Liver (tissue), 8 donors: ENCODE measurements at regions not wholly inside any gene's neighbourhood (a gene's known extent, or its start where the extent isn't known, plus 50 kb on each side); places are given as distances from the start of the nearest gene placed in this dataset.

Source experiments
- DNase-seq: peaks from one replicate; pipeline ENCODE4 v3.0.0-alpha.2; 2017; ENCODE audit warnings: low spot score
- H3K27ac ChIP-seq, 2 donors: one replicate each; pipeline ENCODE4 v1.7.0; 2013; ENCODE audit warnings: inconsistent platforms in 2 of 2, low read length in 2 of 2, control low read depth in 1 of 2, low read depth in 1 of 2, mild to moderate bottlenecking in 1 of 2
- H3K27me3 ChIP-seq, 4 donors: one replicate each; pipeline versions ENCODE4 v1.6.1 to v1.7.0; 2013; ENCODE audit warnings: low read length in 3 of 4, inconsistent platforms in 1 of 4, mild to moderate bottlenecking in 1 of 4, moderate library complexity in 1 of 4; ENCODE audit not compliant: control insufficient read depth in 4 of 4, insufficient read depth in 4 of 4
- H3K36me3 ChIP-seq, 4 donors: one replicate each; pipeline versions ENCODE4 v1.6.1 to v1.7.0; 2013; ENCODE audit warnings: low read length in 3 of 4, mild to moderate bottlenecking in 3 of 4, low read depth in 1 of 4, moderate library complexity in 1 of 4; ENCODE audit not compliant: control insufficient read depth in 4 of 4, insufficient read depth in 3 of 4
- H3K4me1 ChIP-seq, 4 donors: one replicate each; pipeline versions ENCODE4 v1.6.1 to v1.7.0; 2013; ENCODE audit warnings: low read length in 3 of 4, mild to moderate bottlenecking in 3 of 4, moderate library complexity in 1 of 4; ENCODE audit not compliant: control insufficient read depth in 4 of 4, insufficient read depth in 4 of 4
- H3K4me3 ChIP-seq, 3 donors: one replicate each; pipeline versions ENCODE4 v1.6.1 to v1.7.0; 2013; ENCODE audit warnings: low read length in 3 of 3, control low read depth in 1 of 3, low read depth in 1 of 3, mild to moderate bottlenecking in 1 of 3
- H3K9ac ChIP-seq, 2 donors: one replicate each; pipeline ENCODE4 v1.7.0; 2013; ENCODE audit warnings: low read length in 2 of 2, mild to moderate bottlenecking in 2 of 2, moderate library complexity in 2 of 2, control low read depth in 1 of 2, low read depth in 1 of 2
- H3K9me3 ChIP-seq, 4 donors: one replicate each; pipeline versions ENCODE4 v1.6.1 to v1.7.0; 2013; ENCODE audit warnings: low read length in 3 of 4; ENCODE audit not compliant: control insufficient read depth in 4 of 4
- ATF3 ChIP-seq: IDR thresholded peaks from 2 replicates; pipeline ENCODE4 v1.6.1; 2016; ENCODE audit warnings: antibody characterized with exemption
- CTCF ChIP-seq: fragments of 150-350 bp; IDR thresholded peaks from 2 replicates; pipeline ENCODE4 v1.5.1; 2017; ENCODE audit warnings: improper control_type of control experiment, low read depth, low read length; ENCODE audit not compliant: missing input control
- EGR1 ChIP-seq, 2 donors: IDR thresholded peaks; 2 replicates each; pipeline ENCODE4 v1.6.1; 2016 to 2018; ENCODE audit warnings: antibody characterized with exemption in 2 of 2, low read depth in 2 of 2
- FOXA1 ChIP-seq: IDR thresholded peaks from 2 replicates; pipeline ENCODE4 v1.6.1; 2016; ENCODE audit warnings: antibody characterized with exemption
- HNF4A ChIP-seq, 2 donors: conservative IDR thresholded peaks; 2 replicates each; pipeline ENCODE4 v1.6.1; 2016; ENCODE audit warnings: antibody characterized with exemption in 2 of 2, mild to moderate bottlenecking in 2 of 2
- HNF4G ChIP-seq: IDR thresholded peaks from 2 replicates; pipeline ENCODE4 v1.6.1; 2016; ENCODE audit warnings: antibody characterized with exemption
- NR2F2 ChIP-seq: IDR thresholded peaks from 2 replicates; pipeline ENCODE4 v1.6.1; 2016; ENCODE audit warnings: antibody characterized with exemption
- RAD21 ChIP-seq, 2 donors: IDR thresholded peaks; 2 replicates each; pipeline ENCODE4 v1.6.1; 2016; ENCODE audit warnings: antibody characterized with exemption in 2 of 2, mild to moderate bottlenecking in 2 of 2
- REST ChIP-seq: IDR thresholded peaks from 2 replicates; pipeline ENCODE4 v1.6.1; 2016; ENCODE audit warnings: antibody characterized with exemption, mild to moderate bottlenecking
- RXRA ChIP-seq, 2 donors: IDR thresholded peaks; 2 replicates each; pipeline ENCODE4 v1.6.1; 2017 to 2018; ENCODE audit warnings: antibody characterized with exemption in 2 of 2, mild to moderate bottlenecking in 1 of 2
- TAF1 ChIP-seq: conservative IDR thresholded peaks from 2 replicates; pipeline ENCODE4 v1.6.1; 2016; ENCODE audit warnings: antibody characterized with exemption, mild to moderate bottlenecking
- ZBTB33 ChIP-seq: IDR thresholded peaks from 2 replicates; pipeline ENCODE4 v1.6.1; 2016; ENCODE audit warnings: antibody characterized with exemption
- WGBS: extraction: QIAGEN DNeasy Blood & Tissue Kit; methylation state at CpG from one replicate; pipeline ENCODE4 v1.1.7; 2013; 5-methylcytosine and 5-hydroxymethylcytosine counted together
- donor health status: healthy.
- donor health status: healthy.
- donor health status: healthy.
- donor health status: healthy.
- donor health status: healthy.

GRCh38 chr11:26018336-26018735 is 313.6 kb upstream of the ANO3 start:
- no peak overlapping the region for H3K27ac ChIP-seq
- no peaks in the 10 kb centered on the region for H3K4me1 ChIP-seq
- no peaks in the 10 kb centered on the region for H3K36me3 ChIP-seq
- H3K27me3 ChIP-seq = no peaks in the 10 kb centered on the region
- no peaks in the 10 kb centered on the region for H3K9me3 ChIP-seq
- TF ChIP-seq CTCF = no peak
- no peak for TF ChIP-seq TAF1
- TF ChIP-seq RXRA (IDR thresholded peaks at IDR 0.05) = no peak
- no peak for TF ChIP-seq NR2F2
- no peak for TF ChIP-seq HNF4G
- no peak for TF ChIP-seq ATF3
- no peak for TF ChIP-seq RAD21 (IDR thresholded peaks at IDR 0.05)
- TF ChIP-seq HNF4A (conservative IDR thresholded peaks at IDR 0.05) = no peak
- DNase-seq = no peak
- H3K4me3 ChIP-seq = no peak overlapping the region
- no peak overlapping the region for H3K9ac ChIP-seq

- Histone ChIP-seq H3K27me3 (no peaks in the 10 kb centered on the region), H3K4me1 (no peaks in the 10 kb centered on the region), H3K36me3 (no peaks in the 10 kb centered on the region), H3K9me3 (no peaks in the 10 kb centered on the region), H3K27ac (no peak overlapping the region), H3K4me3 (no peak overlapping the region), H3K9ac (no peak overlapping the region)
- no peak for DNase-seq
- WGBS = 49% methylated on average over 3 of the region's 3 CpGs
- TF ChIP-seq HNF4G (no peak), REST (no peak), ZBTB33 (no peak), FOXA1 (no peak), EGR1 (IDR thresholded peaks at IDR 0.05; ENCODE audit: low read depth in 2 of 2) (no peak), RAD21 (IDR thresholded peaks at IDR 0.05) (no peak), NR2F2 (no peak), RXRA (IDR thresholded peaks at IDR 0.05) (no peak)
Measured at GRCh38 chr11:26019386-26019785, 312.5 kb upstream of the ANO3 start.
